Liver (tissue), 3 donors: ENCODE measurements at regions not wholly inside any gene's neighbourhood (a gene's known extent, or its start where the extent isn't known, plus 50 kb on each side); places are given as distances from the start of the nearest gene placed in this dataset.

Experiments used
- HNF4A ChIP-seq, 2 donors: conservative IDR thresholded peaks; 2 replicates each; pipeline ENCODE4 v1.6.1; 2016; ENCODE audit warnings: antibody characterized with exemption in 2 of 2, mild to moderate bottlenecking in 2 of 2
- JUND ChIP-seq, 2 donors: IDR thresholded peaks; 2 replicates each; pipeline ENCODE4 v1.6.1; 2016; ENCODE audit warnings: antibody characterized with exemption in 2 of 2
- RAD21 ChIP-seq, 2 donors: IDR thresholded peaks; 2 replicates each; pipeline ENCODE4 v1.6.1; 2016; ENCODE audit warnings: antibody characterized with exemption in 2 of 2, mild to moderate bottlenecking in 2 of 2
- RXRA ChIP-seq, 2 donors: IDR thresholded peaks; 2 replicates each; pipeline ENCODE4 v1.6.1; 2017 to 2018; ENCODE audit warnings: antibody characterized with exemption in 2 of 2, mild to moderate bottlenecking in 1 of 2
- SP1 ChIP-seq: IDR thresholded peaks from 2 replicates; pipeline ENCODE4 v1.6.1; 2018; ENCODE audit warnings: antibody characterized with exemption, mild to moderate bottlenecking
- TAF1 ChIP-seq: conservative IDR thresholded peaks from 2 replicates; pipeline ENCODE4 v1.6.1; 2016; ENCODE audit warnings: antibody characterized with exemption, mild to moderate bottlenecking
- YY1 ChIP-seq: IDR thresholded peaks from 2 replicates; pipeline ENCODE4 v1.6.1; 2016; ENCODE audit warnings: antibody characterized with exemption, mild to moderate bottlenecking
- TF ChIP-seq, protein P1 (sequence below): fragments of 150-350 bp; IDR thresholded peaks from 2 replicates; pipeline ENCODE4 v1.5.1; 2017; ENCODE audit warnings: improper control_type of control experiment, low read depth, low read length; ENCODE audit not compliant: missing input control
- TF ChIP-seq, protein P2 (sequence below): IDR thresholded peaks from 2 replicates; pipeline ENCODE4 v1.6.1; 2016; ENCODE audit warnings: antibody characterized with exemption
- TF ChIP-seq, protein P3 (sequence below): IDR thresholded peaks from 2 replicates; pipeline ENCODE4 v1.6.1; 2016; ENCODE audit warnings: antibody characterized with exemption
- donor health status: healthy.
- donor health status: healthy.

DNA sequence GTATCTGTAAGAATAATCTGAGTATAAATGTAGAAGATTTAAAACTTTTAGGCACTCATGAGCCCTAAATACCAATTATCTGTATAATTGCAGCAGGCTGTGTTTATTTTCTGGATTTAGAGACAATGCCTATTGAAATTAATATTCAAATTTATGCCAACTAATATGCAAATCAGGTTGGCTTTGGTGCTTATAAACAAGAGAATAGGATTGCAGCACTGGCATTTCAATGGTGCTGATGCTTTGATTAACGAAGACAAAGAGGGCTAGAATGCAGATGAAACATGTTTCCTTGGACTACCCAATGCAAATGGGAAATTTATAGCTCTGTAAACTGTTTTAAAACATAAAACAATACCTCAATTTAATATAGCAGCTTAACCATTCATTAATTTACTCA is 70.7 kb upstream of the GATB start:
- TF ChIP-seq, protein P1, sequence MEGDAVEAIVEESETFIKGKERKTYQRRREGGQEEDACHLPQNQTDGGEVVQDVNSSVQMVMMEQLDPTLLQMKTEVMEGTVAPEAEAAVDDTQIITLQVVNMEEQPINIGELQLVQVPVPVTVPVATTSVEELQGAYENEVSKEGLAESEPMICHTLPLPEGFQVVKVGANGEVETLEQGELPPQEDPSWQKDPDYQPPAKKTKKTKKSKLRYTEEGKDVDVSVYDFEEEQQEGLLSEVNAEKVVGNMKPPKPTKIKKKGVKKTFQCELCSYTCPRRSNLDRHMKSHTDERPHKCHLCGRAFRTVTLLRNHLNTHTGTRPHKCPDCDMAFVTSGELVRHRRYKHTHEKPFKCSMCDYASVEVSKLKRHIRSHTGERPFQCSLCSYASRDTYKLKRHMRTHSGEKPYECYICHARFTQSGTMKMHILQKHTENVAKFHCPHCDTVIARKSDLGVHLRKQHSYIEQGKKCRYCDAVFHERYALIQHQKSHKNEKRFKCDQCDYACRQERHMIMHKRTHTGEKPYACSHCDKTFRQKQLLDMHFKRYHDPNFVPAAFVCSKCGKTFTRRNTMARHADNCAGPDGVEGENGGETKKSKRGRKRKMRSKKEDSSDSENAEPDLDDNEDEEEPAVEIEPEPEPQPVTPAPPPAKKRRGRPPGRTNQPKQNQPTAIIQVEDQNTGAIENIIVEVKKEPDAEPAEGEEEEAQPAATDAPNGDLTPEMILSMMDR: no peak
- no peak for TF ChIP-seq RAD21 (IDR thresholded peaks at IDR 0.05)
- TF ChIP-seq JUND (IDR thresholded peaks at IDR 0.05): no peak
- TF ChIP-seq, protein P2, sequence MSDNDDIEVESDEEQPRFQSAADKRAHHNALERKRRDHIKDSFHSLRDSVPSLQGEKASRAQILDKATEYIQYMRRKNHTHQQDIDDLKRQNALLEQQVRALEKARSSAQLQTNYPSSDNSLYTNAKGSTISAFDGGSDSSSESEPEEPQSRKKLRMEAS: no peak
- no peak for TF ChIP-seq YY1
- TF ChIP-seq TAF1: no peak
- TF ChIP-seq SP1: no peak
- TF ChIP-seq RXRA (IDR thresholded peaks at IDR 0.05): no peak
- TF ChIP-seq, protein P3, sequence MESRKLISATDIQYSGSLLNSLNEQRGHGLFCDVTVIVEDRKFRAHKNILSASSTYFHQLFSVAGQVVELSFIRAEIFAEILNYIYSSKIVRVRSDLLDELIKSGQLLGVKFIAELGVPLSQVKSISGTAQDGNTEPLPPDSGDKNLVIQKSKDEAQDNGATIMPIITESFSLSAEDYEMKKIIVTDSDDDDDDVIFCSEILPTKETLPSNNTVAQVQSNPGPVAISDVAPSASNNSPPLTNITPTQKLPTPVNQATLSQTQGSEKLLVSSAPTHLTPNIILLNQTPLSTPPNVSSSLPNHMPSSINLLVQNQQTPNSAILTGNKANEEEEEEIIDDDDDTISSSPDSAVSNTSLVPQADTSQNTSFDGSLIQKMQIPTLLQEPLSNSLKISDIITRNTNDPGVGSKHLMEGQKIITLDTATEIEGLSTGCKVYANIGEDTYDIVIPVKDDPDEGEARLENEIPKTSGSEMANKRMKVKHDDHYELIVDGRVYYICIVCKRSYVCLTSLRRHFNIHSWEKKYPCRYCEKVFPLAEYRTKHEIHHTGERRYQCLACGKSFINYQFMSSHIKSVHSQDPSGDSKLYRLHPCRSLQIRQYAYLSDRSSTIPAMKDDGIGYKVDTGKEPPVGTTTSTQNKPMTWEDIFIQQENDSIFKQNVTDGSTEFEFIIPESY: no peak
- no peak for TF ChIP-seq HNF4A (conservative IDR thresholded peaks at IDR 0.05)
